HFFc6 (cell line): ENCODE measurements at regions not wholly inside any gene's neighbourhood (a gene's known extent, or its start where the extent isn't known, plus 50 kb on each side); places are given as distances from the start of the nearest gene placed in this dataset.
"Not testable (repeated sequence)": the region's sequence is repeated elsewhere in the genome, so short reads cannot be mapped to it uniquely, and the experiment has no call there.

Experiments used
- DNase-seq: peaks from one replicate; pipeline ENCODE4 v3.0.0-alpha.2; 2018
- H3K27ac Mint-ChIP-seq: 2 replicates; pipeline ENCODE4 v1.8.0; 2020; ENCODE audit warnings: mild to moderate bottlenecking, mixed read lengths
- H3K27me3 Mint-ChIP-seq: 2 replicates; pipeline ENCODE4 v1.8.0; 2021; ENCODE audit warnings: mild to moderate bottlenecking, moderate library complexity, mixed read lengths; ENCODE audit not compliant: insufficient read depth
- H3K36me3 Mint-ChIP-seq: 2 replicates; pipeline ENCODE4 v1.8.0; 2021; ENCODE audit warnings: low read depth, mixed read lengths
- H3K4me1 Mint-ChIP-seq: 2 replicates; pipeline ENCODE4 v1.8.0; 2020; ENCODE audit warnings: low read depth, mixed read lengths
- H3K4me3 Mint-ChIP-seq: 2 replicates; pipeline ENCODE4 v1.8.0; 2020; ENCODE audit warnings: mild to moderate bottlenecking, moderate library complexity, mixed read lengths
- H3K9me3 Mint-ChIP-seq: 2 replicates; pipeline ENCODE4 v1.8.0; 2020; ENCODE audit warnings: mild to moderate bottlenecking, mixed read lengths
- TF ChIP-seq, protein P1 (sequence below): fragments of 200-600 bp; sonication (generic); IDR thresholded peaks from 2 replicates; pipeline ENCODE4 v1.5.0; 2021; ENCODE audit warnings: antibody characterized with exemption, mild to moderate bottlenecking

DNA sequence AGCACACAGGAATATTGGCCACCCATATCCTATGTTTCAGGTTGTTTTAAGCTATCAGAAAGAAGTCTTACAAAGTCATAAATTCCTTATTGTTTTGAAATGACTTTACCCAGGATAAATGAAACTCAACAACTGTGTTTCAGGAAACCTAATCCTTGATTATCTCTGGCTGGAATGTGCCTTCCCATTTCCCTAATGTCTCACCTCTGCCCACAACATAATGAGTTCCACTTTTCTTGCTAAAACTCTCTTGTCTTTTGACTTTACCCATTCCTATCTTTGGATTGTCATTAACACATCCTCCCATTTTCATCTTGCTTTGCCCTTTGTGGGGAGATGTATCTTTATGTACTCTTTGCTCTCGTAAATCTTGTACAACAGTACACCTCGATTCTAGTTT is 200.0 kb upstream of the DNAJC19 start:
- Mint-ChIP-seq H3K36me3 (no peaks in the 10 kb centered on the region; the same call in 1 of the 2 replicates), H3K4me3 (no peak overlapping the region), H3K27ac (no peak overlapping the region), H3K27me3 (no peaks in the 10 kb centered on the region), H3K9me3 (peaks cover 25% of the 10 kb centered on the region), H3K4me1 (no peaks in the 10 kb centered on the region)
- no peak for DNase-seq
- TF ChIP-seq, protein P1, sequence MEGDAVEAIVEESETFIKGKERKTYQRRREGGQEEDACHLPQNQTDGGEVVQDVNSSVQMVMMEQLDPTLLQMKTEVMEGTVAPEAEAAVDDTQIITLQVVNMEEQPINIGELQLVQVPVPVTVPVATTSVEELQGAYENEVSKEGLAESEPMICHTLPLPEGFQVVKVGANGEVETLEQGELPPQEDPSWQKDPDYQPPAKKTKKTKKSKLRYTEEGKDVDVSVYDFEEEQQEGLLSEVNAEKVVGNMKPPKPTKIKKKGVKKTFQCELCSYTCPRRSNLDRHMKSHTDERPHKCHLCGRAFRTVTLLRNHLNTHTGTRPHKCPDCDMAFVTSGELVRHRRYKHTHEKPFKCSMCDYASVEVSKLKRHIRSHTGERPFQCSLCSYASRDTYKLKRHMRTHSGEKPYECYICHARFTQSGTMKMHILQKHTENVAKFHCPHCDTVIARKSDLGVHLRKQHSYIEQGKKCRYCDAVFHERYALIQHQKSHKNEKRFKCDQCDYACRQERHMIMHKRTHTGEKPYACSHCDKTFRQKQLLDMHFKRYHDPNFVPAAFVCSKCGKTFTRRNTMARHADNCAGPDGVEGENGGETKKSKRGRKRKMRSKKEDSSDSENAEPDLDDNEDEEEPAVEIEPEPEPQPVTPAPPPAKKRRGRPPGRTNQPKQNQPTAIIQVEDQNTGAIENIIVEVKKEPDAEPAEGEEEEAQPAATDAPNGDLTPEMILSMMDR, result no peak

DNA sequence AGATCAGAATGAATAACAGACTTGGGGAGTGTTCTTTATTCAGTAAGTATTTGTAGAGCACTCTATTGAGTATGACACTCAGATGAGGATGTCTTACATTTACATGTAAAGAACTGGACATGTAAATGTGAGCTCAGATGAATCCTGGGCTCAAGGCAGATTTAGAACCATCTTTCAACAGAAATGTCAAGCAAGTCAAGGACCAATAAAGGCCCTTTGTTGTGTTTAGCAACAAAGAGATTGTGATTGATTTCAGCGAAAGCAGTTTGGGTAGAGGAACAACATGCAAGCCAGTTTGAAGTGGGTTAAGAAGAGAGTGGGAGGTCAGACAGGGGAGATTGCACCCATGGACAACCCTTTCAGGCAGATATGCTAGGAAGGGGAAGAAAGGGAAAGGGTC is 194.2 kb upstream of the DNAJC19 start:
- peaks cover 16% of the 10 kb centered on the region for H3K9me3 Mint-ChIP-seq
- no peaks in the 10 kb centered on the region for H3K27me3 Mint-ChIP-seq
- H3K4me1 Mint-ChIP-seq, result no peaks in the 10 kb centered on the region
- H3K4me3 Mint-ChIP-seq, result no peak overlapping the region
- no peaks in the 10 kb centered on the region for H3K36me3 Mint-ChIP-seq
- no peak for DNase-seq
- TF ChIP-seq, protein P1, result no peak
- no peak overlapping the region for H3K27ac Mint-ChIP-seq

DNA sequence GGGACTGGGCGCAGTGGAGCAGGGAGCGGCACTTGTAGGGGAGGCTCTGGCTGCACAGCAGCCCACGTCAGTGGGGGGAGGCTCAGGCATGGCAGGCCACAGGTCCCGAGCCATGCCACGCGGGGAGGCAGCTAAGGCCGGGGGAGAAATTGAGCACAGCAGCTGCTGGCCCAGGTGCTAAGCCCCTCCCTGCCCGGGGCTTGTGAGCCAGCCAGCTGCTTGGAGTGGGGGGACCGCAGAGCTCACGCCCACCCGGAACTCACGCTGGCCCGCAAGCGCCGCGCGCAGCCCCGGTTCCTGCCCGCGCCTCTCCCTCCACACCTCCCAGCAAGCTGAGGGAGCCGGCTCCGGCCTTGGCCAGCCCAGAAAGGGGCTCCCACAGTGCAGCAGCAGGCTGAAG is 193.5 kb upstream of the DNAJC19 start:
- not testable (repeated sequence) for H3K27me3 Mint-ChIP-seq, H3K4me3 Mint-ChIP-seq, H3K36me3 Mint-ChIP-seq, H3K4me1 Mint-ChIP-seq, DNase-seq, H3K27ac Mint-ChIP-seq
- H3K9me3 Mint-ChIP-seq, result peaks cover 20% of the 10 kb centered on the region

DNA sequence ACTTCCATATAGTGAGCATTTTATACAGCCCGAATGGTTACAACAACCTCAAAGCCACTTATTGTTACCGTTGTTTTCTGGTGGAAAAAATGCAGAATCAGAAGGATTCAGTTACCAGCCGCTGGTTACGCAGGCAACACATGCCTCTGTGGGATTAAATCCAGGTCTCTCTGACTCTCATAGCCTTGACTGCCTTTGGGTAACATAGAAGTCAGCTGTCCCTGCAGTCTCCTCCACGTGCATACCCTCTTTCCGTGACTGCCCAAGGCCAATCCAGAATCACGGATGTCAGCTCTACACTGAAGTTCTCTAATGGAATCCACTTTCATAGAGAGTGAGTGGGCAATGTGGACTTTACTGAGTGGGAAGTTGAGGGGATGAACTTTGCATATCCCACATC is 189.5 kb upstream of the DNAJC19 start:
- Mint-ChIP-seq H3K4me1 (no peaks in the 10 kb centered on the region), H3K9me3 (peaks cover 20% of the 10 kb centered on the region), H3K36me3 (no peaks in the 10 kb centered on the region), H3K27ac (no peak overlapping the region), H3K4me3 (no peak overlapping the region), H3K27me3 (no peaks in the 10 kb centered on the region)
- TF ChIP-seq, protein P1, result no peak
- DNase-seq, result no peak

DNA sequence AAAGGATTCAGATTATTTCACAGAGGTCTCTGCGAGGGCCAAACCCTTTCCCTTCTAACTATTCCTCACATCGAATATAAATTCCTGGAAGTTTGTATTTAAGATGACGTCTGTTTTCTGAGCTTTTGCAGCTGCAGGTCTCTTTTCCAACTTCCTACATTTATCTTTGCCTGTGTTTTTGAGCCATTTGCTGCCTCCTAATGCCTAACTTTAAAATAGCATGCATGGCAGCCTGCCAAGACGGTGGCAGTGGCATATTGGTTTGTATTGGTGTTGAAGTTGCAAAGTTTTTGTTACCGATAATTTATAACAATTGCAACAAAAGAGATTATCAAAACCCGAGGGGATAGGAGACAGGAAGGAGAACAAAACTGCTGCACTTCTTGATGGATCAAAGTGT is 187.1 kb upstream of the DNAJC19 start:
- DNase-seq, result peak; percentile 22
- no peaks in the 10 kb centered on the region for H3K4me1 Mint-ChIP-seq
- no peak overlapping the region for H3K27ac Mint-ChIP-seq
- H3K4me3 Mint-ChIP-seq, result no peak overlapping the region
- peaks cover 15% of the 10 kb centered on the region for H3K9me3 Mint-ChIP-seq
- no peaks in the 10 kb centered on the region for H3K36me3 Mint-ChIP-seq
- no peaks in the 10 kb centered on the region for H3K27me3 Mint-ChIP-seq
- TF ChIP-seq, protein P1, result peak; percentile 56; the same call in 1 of the 2 replicates

DNA sequence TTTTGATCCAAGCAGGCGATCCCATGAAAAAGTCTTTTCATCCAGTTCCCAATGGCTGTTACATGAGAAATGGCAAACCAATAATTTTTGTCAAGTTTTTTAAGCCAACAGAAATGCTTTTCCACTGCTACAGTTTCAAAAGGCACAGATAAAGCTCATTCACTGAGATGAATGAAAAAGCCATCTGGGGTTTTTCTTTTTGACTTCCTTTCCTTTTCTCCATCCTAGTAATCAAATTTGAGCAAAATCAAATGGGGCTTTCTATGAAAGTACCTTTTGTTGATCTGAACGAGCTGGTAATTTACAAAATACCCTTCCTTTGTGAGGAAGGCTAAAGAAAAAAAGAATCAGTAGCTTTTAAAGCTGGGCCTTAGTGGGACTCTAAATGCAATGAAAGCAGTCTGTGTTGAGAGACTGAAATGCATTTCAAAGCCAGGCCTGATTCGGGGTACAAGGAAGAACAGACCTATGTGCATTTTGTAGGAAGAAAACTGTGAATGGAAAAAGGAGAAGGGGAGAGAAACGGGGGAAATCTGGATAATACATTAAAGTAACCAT is 185.2 kb upstream of the DNAJC19 start:
- Mint-ChIP-seq H3K4me3 (no peak overlapping the region), H3K27me3 (no peaks in the 10 kb centered on the region), H3K27ac (no peak overlapping the region), H3K9me3 (peaks cover 22% of the 10 kb centered on the region), H3K4me1 (no peaks in the 10 kb centered on the region), H3K36me3 (no peaks in the 10 kb centered on the region)
- no peak for DNase-seq
- TF ChIP-seq, protein P1, result no peak
